Glutamatergic neuron (in vitro differentiated cells): ENCODE measurements at regions not wholly inside any gene's neighbourhood (a gene's known extent, or its start where the extent isn't known, plus 50 kb on each side); places are given as distances from the start of the nearest gene placed in this dataset.

Source experiments
- DNase-seq: peaks from one replicate; pipeline ENCODE4 v3.0.0; 2022
- H3K27ac Mint-ChIP-seq: one replicate; pipeline ENCODE4 v1.8.0; 2020; ENCODE audit warnings: mild to moderate bottlenecking, mixed read lengths, inconsistent platforms; ENCODE audit not compliant: unreplicated experiment
- H3K27me3 Mint-ChIP-seq: one replicate; pipeline ENCODE4 v1.8.0; 2020; ENCODE audit warnings: mild to moderate bottlenecking, moderate library complexity, mixed read lengths, inconsistent platforms; ENCODE audit not compliant: unreplicated experiment
- H3K36me3 Mint-ChIP-seq: one replicate; pipeline ENCODE4 v1.8.0; 2020; ENCODE audit warnings: mild to moderate bottlenecking, mixed read lengths, inconsistent platforms; ENCODE audit not compliant: unreplicated experiment
- H3K4me1 Mint-ChIP-seq: one replicate; pipeline ENCODE4 v1.8.0; 2020; ENCODE audit warnings: mild to moderate bottlenecking, low read depth, mixed read lengths, inconsistent platforms; ENCODE audit not compliant: unreplicated experiment
- H3K4me3 Mint-ChIP-seq: one replicate; pipeline ENCODE4 v1.8.0; 2020; ENCODE audit warnings: mild to moderate bottlenecking, mixed read lengths, inconsistent platforms; ENCODE audit not compliant: unreplicated experiment
- H3K9me3 Mint-ChIP-seq: one replicate; pipeline ENCODE4 v1.8.0; 2020; ENCODE audit warnings: mild to moderate bottlenecking, moderate library complexity, mixed read lengths, inconsistent platforms; ENCODE audit not compliant: unreplicated experiment
- CTCF ChIP-seq: fragments of 200-600 bp; sonication (generic); IDR thresholded peaks from one replicate; pipeline ENCODE4 v1.5.0; 2021; ENCODE audit not compliant: partially characterized antibody, unreplicated experiment

- Mint-ChIP-seq H3K36me3 (no peaks in the 10 kb centered on the region), H3K27ac (no peak overlapping the region), H3K4me1 (peaks cover 1% of the 10 kb centered on the region), H3K27me3 (peaks cover 1% of the 10 kb centered on the region), H3K9me3 (no peaks in the 10 kb centered on the region), H3K4me3 (no peak overlapping the region)
- no peak for TF ChIP-seq CTCF
- no peak for DNase-seq
These were observed 69.5 kb upstream of the ZC3H12C start for GRCh38 chr11:110023711-110024110.

- no peak for TF ChIP-seq CTCF
- Mint-ChIP-seq H3K9me3 (no peaks in the 10 kb centered on the region), H3K27ac (no peak overlapping the region), H3K4me1 (peaks cover 1% of the 10 kb centered on the region), H3K4me3 (no peak overlapping the region), H3K27me3 (peaks cover 1% of the 10 kb centered on the region), H3K36me3 (no peaks in the 10 kb centered on the region)
- DNase-seq: no peak
These were observed 66.2 kb upstream of the ZC3H12C start for GRCh38 chr11:110026858-110027626.

DNA sequence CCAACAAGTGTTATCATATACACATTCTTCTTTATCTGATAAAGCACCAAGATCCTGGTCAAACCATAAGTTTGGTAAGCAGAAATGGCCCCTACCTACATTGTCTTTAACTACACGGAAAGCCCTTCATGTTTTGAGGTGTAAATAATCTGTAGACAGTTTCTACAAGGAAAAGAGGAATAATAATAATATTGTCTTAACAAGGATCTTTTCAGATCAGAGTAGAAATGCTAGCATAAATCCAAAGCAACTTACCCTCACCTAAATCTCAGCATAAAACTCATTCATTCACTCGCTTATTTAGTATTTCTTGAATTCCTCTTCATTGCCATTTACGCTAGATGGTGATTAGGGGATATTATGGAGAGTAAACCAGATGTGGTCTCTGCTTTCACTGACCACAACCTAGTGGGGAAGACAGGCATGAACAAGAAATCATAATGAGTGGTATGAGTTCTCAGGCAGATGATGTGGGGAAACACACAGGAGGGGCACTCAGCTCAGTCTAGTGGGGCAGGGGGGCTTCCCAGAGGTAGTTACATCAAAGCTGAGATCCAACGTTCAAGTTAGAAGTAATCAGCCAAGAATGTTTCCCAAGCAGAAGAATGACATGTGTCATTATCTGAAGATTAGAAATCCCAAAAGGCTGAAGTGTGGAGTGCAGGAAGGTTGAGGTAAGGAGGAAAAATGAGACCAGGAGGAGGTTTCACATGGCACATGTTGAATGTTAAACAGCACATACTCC lies 65.4 kb upstream of the ZC3H12C start:
- DNase-seq: no peak
- Mint-ChIP-seq H3K36me3 (no peaks in the 10 kb centered on the region), H3K4me3 (no peak overlapping the region), H3K9me3 (no peaks in the 10 kb centered on the region), H3K27me3 (peaks cover 3% of the 10 kb centered on the region), H3K27ac (no peak overlapping the region), H3K4me1 (peaks cover 1% of the 10 kb centered on the region)
- TF ChIP-seq CTCF: no peak

DNA sequence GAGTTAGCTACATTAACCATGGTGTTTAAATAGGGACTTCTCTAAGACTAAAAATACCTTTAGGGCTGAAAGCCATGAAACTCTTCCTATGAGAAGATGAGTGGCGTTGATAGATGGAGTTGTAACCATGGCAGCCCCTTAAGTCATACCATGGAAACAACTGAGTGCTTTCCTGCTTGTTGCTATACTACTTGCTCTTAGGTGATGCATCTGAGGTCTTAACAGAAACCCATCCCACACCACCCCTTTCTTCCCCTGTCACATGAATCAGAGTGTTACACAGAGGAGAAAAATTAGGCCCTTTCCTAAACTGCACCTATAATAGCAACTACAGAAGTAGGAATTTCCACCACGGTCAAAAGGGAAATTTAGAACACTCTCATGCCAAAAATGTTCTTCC lies 64.3 kb upstream of the ZC3H12C start:
- Mint-ChIP-seq H3K9me3 (no peaks in the 10 kb centered on the region), H3K36me3 (no peaks in the 10 kb centered on the region), H3K27ac (no peak overlapping the region), H3K27me3 (peaks cover 3% of the 10 kb centered on the region), H3K4me3 (no peak overlapping the region), H3K4me1 (no peaks in the 10 kb centered on the region)
- no peak for DNase-seq
- TF ChIP-seq CTCF: no peak

GRCh38 chr11:110029714-110030113 lies 63.5 kb upstream of the ZC3H12C start:
- Mint-ChIP-seq H3K4me3 (no peak overlapping the region), H3K4me1 (no peaks in the 10 kb centered on the region), H3K27ac (no peak overlapping the region), H3K27me3 (peaks cover 3% of the 10 kb centered on the region), H3K9me3 (no peaks in the 10 kb centered on the region), H3K36me3 (no peaks in the 10 kb centered on the region)
- no peak for TF ChIP-seq CTCF
- DNase-seq: no peak
